ENCODE measurements at regions not wholly inside any gene's neighbourhood (a gene's known extent, or its start where the extent isn't known, plus 50 kb on each side); places are given as distances from the start of the nearest gene placed in this dataset.

- Histone ChIP-seq H3K4me3 (ENCODE audit: low read length) (no peak overlapping the region), H3K4me1 (ENCODE audit: control insufficient read depth, insufficient read depth, low read length) (no peaks in the 10 kb centered on the region), H3K4me2 (ENCODE audit: low read length) (no peak overlapping the region), H3K9ac (ENCODE audit: low read depth, low read length) (no peak overlapping the region), H3K9me3 (replicated peaks; ENCODE audit: low read length) (no peaks in the 10 kb centered on the region), H3K27me3 (ENCODE audit: control insufficient read depth, insufficient read depth, low read length) (no peaks in the 10 kb centered on the region), H3K36me3 (ENCODE audit: insufficient read depth, low read length) (no peaks in the 10 kb centered on the region)
These were observed 203.0 kb upstream of the GPR26 start for GRCh38 chr10:123463181-123463580.

- no peak overlapping the region for H3K4me3 ChIP-seq (ENCODE audit: low read length)
- no peak overlapping the region for H3K4me2 ChIP-seq (ENCODE audit: low read length)
- no peak overlapping the region for H3K9ac ChIP-seq (ENCODE audit: low read depth, low read length)
- no peaks in the 10 kb centered on the region for H3K4me1 ChIP-seq (ENCODE audit: control insufficient read depth, insufficient read depth, low read length)
- H3K9me3 ChIP-seq (replicated peaks; ENCODE audit: low read length), result no peaks in the 10 kb centered on the region
- H3K27me3 ChIP-seq (ENCODE audit: control insufficient read depth, insufficient read depth, low read length), result no peaks in the 10 kb centered on the region
- H3K36me3 ChIP-seq (ENCODE audit: insufficient read depth, low read length), result no peaks in the 10 kb centered on the region
These were observed 202.5 kb upstream of the GPR26 start for GRCh38 chr10:123463698-123464097.

- Histone ChIP-seq H3K9me3 (replicated peaks; ENCODE audit: low read length) (no peaks in the 10 kb centered on the region), H3K9ac (ENCODE audit: low read depth, low read length) (no peak overlapping the region), H3K4me2 (ENCODE audit: low read length) (no peak overlapping the region), H3K4me3 (ENCODE audit: low read length) (no peak overlapping the region), H3K36me3 (ENCODE audit: insufficient read depth, low read length) (no peaks in the 10 kb centered on the region), H3K27me3 (ENCODE audit: control insufficient read depth, insufficient read depth, low read length) (no peaks in the 10 kb centered on the region), H3K4me1 (ENCODE audit: control insufficient read depth, insufficient read depth, low read length) (no peaks in the 10 kb centered on the region)
These were observed 201.5 kb upstream of the GPR26 start for GRCh38 chr10:123464430-123465323.

GRCh38 chr10:123470336-123470921 lies 195.7 kb upstream of the GPR26 start:
- H3K4me2 ChIP-seq (ENCODE audit: low read length), result no peak overlapping the region
- no peaks in the 10 kb centered on the region for H3K4me1 ChIP-seq (ENCODE audit: control insufficient read depth, insufficient read depth, low read length)
- no peaks in the 10 kb centered on the region for H3K9me3 ChIP-seq (replicated peaks; ENCODE audit: low read length)
- H3K9ac ChIP-seq (ENCODE audit: low read depth, low read length), result no peak overlapping the region
- H3K4me3 ChIP-seq (ENCODE audit: low read length), result no peak overlapping the region
- no peaks in the 10 kb centered on the region for H3K36me3 ChIP-seq (ENCODE audit: insufficient read depth, low read length)
- no peaks in the 10 kb centered on the region for H3K27me3 ChIP-seq (ENCODE audit: control insufficient read depth, insufficient read depth, low read length)

GRCh38 chr10:123471811-123472210 lies 194.3 kb upstream of the GPR26 start:
- H3K4me3 ChIP-seq (ENCODE audit: low read length), result no peak overlapping the region
- no peaks in the 10 kb centered on the region for H3K9me3 ChIP-seq (replicated peaks; ENCODE audit: low read length)
- no peak overlapping the region for H3K4me2 ChIP-seq (ENCODE audit: low read length)
- no peaks in the 10 kb centered on the region for H3K27me3 ChIP-seq (ENCODE audit: control insufficient read depth, insufficient read depth, low read length)
- no peaks in the 10 kb centered on the region for H3K4me1 ChIP-seq (ENCODE audit: control insufficient read depth, insufficient read depth, low read length)
- no peaks in the 10 kb centered on the region for H3K36me3 ChIP-seq (ENCODE audit: insufficient read depth, low read length)
- H3K9ac ChIP-seq (ENCODE audit: low read depth, low read length), result no peak overlapping the region

GRCh38 chr10:123472606-123473005 lies 193.5 kb upstream of the GPR26 start:
- no peaks in the 10 kb centered on the region for H3K9me3 ChIP-seq (replicated peaks; ENCODE audit: low read length)
- H3K27me3 ChIP-seq (ENCODE audit: control insufficient read depth, insufficient read depth, low read length), result no peaks in the 10 kb centered on the region
- H3K4me3 ChIP-seq (ENCODE audit: low read length), result no peak overlapping the region
- no peak overlapping the region for H3K4me2 ChIP-seq (ENCODE audit: low read length)
- H3K9ac ChIP-seq (ENCODE audit: low read depth, low read length), result no peak overlapping the region
- no peaks in the 10 kb centered on the region for H3K4me1 ChIP-seq (ENCODE audit: control insufficient read depth, insufficient read depth, low read length)
- no peaks in the 10 kb centered on the region for H3K36me3 ChIP-seq (ENCODE audit: insufficient read depth, low read length)

GRCh38 chr10:123474700-123475099 lies 191.5 kb upstream of the GPR26 start:
- Histone ChIP-seq H3K4me3 (ENCODE audit: low read length) (no peak overlapping the region), H3K36me3 (ENCODE audit: insufficient read depth, low read length) (no peaks in the 10 kb centered on the region), H3K9me3 (replicated peaks; ENCODE audit: low read length) (no peaks in the 10 kb centered on the region), H3K4me2 (ENCODE audit: low read length) (no peak overlapping the region), H3K27me3 (ENCODE audit: control insufficient read depth, insufficient read depth, low read length) (no peaks in the 10 kb centered on the region), H3K4me1 (ENCODE audit: control insufficient read depth, insufficient read depth, low read length) (no peaks in the 10 kb centered on the region), H3K9ac (ENCODE audit: low read depth, low read length) (no peak overlapping the region)

- no peaks in the 10 kb centered on the region for H3K36me3 ChIP-seq (ENCODE audit: insufficient read depth, low read length)
- H3K4me3 ChIP-seq (ENCODE audit: low read length), result no peak overlapping the region
- H3K27me3 ChIP-seq (ENCODE audit: control insufficient read depth, insufficient read depth, low read length), result no peaks in the 10 kb centered on the region
- no peaks in the 10 kb centered on the region for H3K4me1 ChIP-seq (ENCODE audit: control insufficient read depth, insufficient read depth, low read length)
- H3K9me3 ChIP-seq (replicated peaks; ENCODE audit: low read length), result no peaks in the 10 kb centered on the region
- no peak overlapping the region for H3K4me2 ChIP-seq (ENCODE audit: low read length)
- H3K9ac ChIP-seq (ENCODE audit: low read depth, low read length), result no peak overlapping the region
These were observed 190.7 kb upstream of the GPR26 start for GRCh38 chr10:123475466-123475865.

GRCh38 chr10:123478116-123478515 lies 188.0 kb upstream of the GPR26 start:
- no peak overlapping the region for H3K4me2 ChIP-seq (ENCODE audit: low read length)
- no peaks in the 10 kb centered on the region for H3K27me3 ChIP-seq (ENCODE audit: control insufficient read depth, insufficient read depth, low read length)
- H3K4me1 ChIP-seq (ENCODE audit: control insufficient read depth, insufficient read depth, low read length), result no peaks in the 10 kb centered on the region
- H3K4me3 ChIP-seq (ENCODE audit: low read length), result no peak overlapping the region
- no peak overlapping the region for H3K9ac ChIP-seq (ENCODE audit: low read depth, low read length)
- no peaks in the 10 kb centered on the region for H3K36me3 ChIP-seq (ENCODE audit: insufficient read depth, low read length)
- H3K9me3 ChIP-seq (replicated peaks; ENCODE audit: low read length), result no peaks in the 10 kb centered on the region

- Histone ChIP-seq H3K4me3 (ENCODE audit: low read length) (no peak overlapping the region), H3K4me2 (ENCODE audit: low read length) (no peak overlapping the region), H3K4me1 (ENCODE audit: control insufficient read depth, insufficient read depth, low read length) (no peaks in the 10 kb centered on the region), H3K36me3 (ENCODE audit: insufficient read depth, low read length) (no peaks in the 10 kb centered on the region), H3K27me3 (ENCODE audit: control insufficient read depth, insufficient read depth, low read length) (no peaks in the 10 kb centered on the region), H3K9me3 (replicated peaks; ENCODE audit: low read length) (no peaks in the 10 kb centered on the region), H3K9ac (ENCODE audit: low read depth, low read length) (no peak overlapping the region)
These were observed 186.5 kb upstream of the GPR26 start for GRCh38 chr10:123479640-123480039.

- no peak overlapping the region for H3K4me2 ChIP-seq (ENCODE audit: low read length)
- H3K27me3 ChIP-seq (ENCODE audit: control insufficient read depth, insufficient read depth, low read length), result no peaks in the 10 kb centered on the region
- H3K9ac ChIP-seq (ENCODE audit: low read depth, low read length), result no peak overlapping the region
- no peak overlapping the region for H3K4me3 ChIP-seq (ENCODE audit: low read length)
- no peaks in the 10 kb centered on the region for H3K36me3 ChIP-seq (ENCODE audit: insufficient read depth, low read length)
- H3K4me1 ChIP-seq (ENCODE audit: control insufficient read depth, insufficient read depth, low read length), result no peaks in the 10 kb centered on the region
- no peaks in the 10 kb centered on the region for H3K9me3 ChIP-seq (replicated peaks; ENCODE audit: low read length)
These were observed 185.8 kb upstream of the GPR26 start for GRCh38 chr10:123480344-123480743.

GRCh38 chr10:123480845-123481244 lies 185.3 kb upstream of the GPR26 start:
- H3K4me3 ChIP-seq (ENCODE audit: low read length), result no peak overlapping the region
- H3K27me3 ChIP-seq (ENCODE audit: control insufficient read depth, insufficient read depth, low read length), result no peaks in the 10 kb centered on the region
- H3K9me3 ChIP-seq (replicated peaks; ENCODE audit: low read length), result no peaks in the 10 kb centered on the region
- no peaks in the 10 kb centered on the region for H3K4me1 ChIP-seq (ENCODE audit: control insufficient read depth, insufficient read depth, low read length)
- no peak overlapping the region for H3K9ac ChIP-seq (ENCODE audit: low read depth, low read length)
- no peaks in the 10 kb centered on the region for H3K36me3 ChIP-seq (ENCODE audit: insufficient read depth, low read length)
- H3K4me2 ChIP-seq (ENCODE audit: low read length), result no peak overlapping the region
